ENCODE measurements at regions not wholly inside any gene's neighbourhood (a gene's known extent, or its start where the extent isn't known, plus 50 kb on each side); places are given as distances from the start of the nearest gene placed in this dataset.

GRCh38 chr1:5459839-5460610 lies 532.2 kb downstream of the NPHP4 start:
- POLR2A ChIA-PET, result no interaction called here
- intact Hi-C loops (cut with micrococcal nuclease), result no loop called here
- no peak for TF ChIP-seq CTCF (IDR thresholded peaks at IDR 0.05)
- CTCF ChIA-PET, result interaction anchor here (1.3 kb wide), 1 partner anchor 51 kb away, joined by 3 read pairs; no protein-coding TSS in a partner anchor
- H3K9me3 Mint-ChIP-seq, result peaks cover 3% of the 10 kb centered on the region
- H3K27ac Mint-ChIP-seq, result no peak overlapping the region
- no peaks in the 10 kb centered on the region for H3K4me1 Mint-ChIP-seq (ENCODE audit: low read depth)
- no peak overlapping the region for H3K4me3 Mint-ChIP-seq
- no peak for DNase-seq
- no peaks in the 10 kb centered on the region for H3K36me3 Mint-ChIP-seq (ENCODE audit: low read depth)
- no peaks in the 10 kb centered on the region for H3K27me3 Mint-ChIP-seq
- no peak for ATAC-seq

GRCh38 chr1:5458248-5458647 lies 534.0 kb downstream of the NPHP4 start:
- peaks cover 3% of the 10 kb centered on the region for H3K9me3 Mint-ChIP-seq
- H3K36me3 Mint-ChIP-seq (ENCODE audit: low read depth), result no peaks in the 10 kb centered on the region
- no peaks in the 10 kb centered on the region for H3K27me3 Mint-ChIP-seq
- no peak overlapping the region for H3K4me3 Mint-ChIP-seq
- H3K4me1 Mint-ChIP-seq (ENCODE audit: low read depth), result no peaks in the 10 kb centered on the region
- DNase-seq, result no peak
- intact Hi-C loops (cut with micrococcal nuclease), result no loop called here
- H3K27ac Mint-ChIP-seq, result no peak overlapping the region
- ChIA-PET POLR2A (no interaction called here), CTCF (interaction anchor here (1.3 kb wide), 1 partner anchor 53 kb away, joined by 3 read pairs; no protein-coding TSS in a partner anchor)
- TF ChIP-seq CTCF (IDR thresholded peaks at IDR 0.05), result no peak
- no peak for ATAC-seq

- intact Hi-C loops (cut with micrococcal nuclease), result no loop called here
- no peak for ATAC-seq
- CTCF ChIA-PET, result no interaction called here
- Mint-ChIP-seq H3K4me1 (ENCODE audit: low read depth) (no peaks in the 10 kb centered on the region), H3K4me3 (no peak overlapping the region), H3K36me3 (ENCODE audit: low read depth) (no peaks in the 10 kb centered on the region), H3K27ac (no peak overlapping the region), H3K27me3 (no peaks in the 10 kb centered on the region), H3K9me3 (no peaks in the 10 kb centered on the region)
- DNase-seq, result no peak
- POLR2A ChIA-PET, result no interaction called here
- no peak for TF ChIP-seq CTCF (IDR thresholded peaks at IDR 0.05)
Measured at GRCh38 chr1:5456090-5456811, 536.0 kb downstream of the NPHP4 start.

- POLR2A ChIA-PET, result no interaction called here
- DNase-seq, result no peak
- Mint-ChIP-seq H3K9me3 (no peaks in the 10 kb centered on the region), H3K27me3 (no peaks in the 10 kb centered on the region), H3K4me1 (ENCODE audit: low read depth) (no peaks in the 10 kb centered on the region), H3K27ac (no peak overlapping the region), H3K4me3 (no peak overlapping the region), H3K36me3 (ENCODE audit: low read depth) (no peaks in the 10 kb centered on the region)
- no peak for TF ChIP-seq CTCF (IDR thresholded peaks at IDR 0.05)
- no peak for ATAC-seq
- CTCF ChIA-PET, result no interaction called here
- intact Hi-C loops (cut with micrococcal nuclease), result no loop called here
Measured at GRCh38 chr1:5455651-5456050, 536.6 kb downstream of the NPHP4 start.

GRCh38 chr1:5455056-5455455 lies 537.2 kb downstream of the NPHP4 start:
- intact Hi-C loops (cut with micrococcal nuclease), result no loop called here
- Mint-ChIP-seq H3K4me1 (ENCODE audit: low read depth) (no peaks in the 10 kb centered on the region), H3K36me3 (ENCODE audit: low read depth) (no peaks in the 10 kb centered on the region), H3K9me3 (no peaks in the 10 kb centered on the region), H3K27me3 (no peaks in the 10 kb centered on the region), H3K4me3 (no peak overlapping the region), H3K27ac (no peak overlapping the region)
- ChIA-PET CTCF (no interaction called here), POLR2A (no interaction called here)
- ATAC-seq, result no peak
- no peak for TF ChIP-seq CTCF (IDR thresholded peaks at IDR 0.05)
- DNase-seq, result no peak

Data from activated CD8-positive, alpha-beta T cell treated with anti-CD3 and anti-CD28 coated beads for 36 hours (primary cell).